SJSA1 (cell line): ENCODE measurements at regions not wholly inside any gene's neighbourhood (a gene's known extent, or its start where the extent isn't known, plus 50 kb on each side); places are given as distances from the start of the nearest gene placed in this dataset.

Experiments
- DNase-seq, 2 experiments: peaks; one replicate each; pipeline ENCODE4 v3.0.0-alpha.2; 2015 to 2020; ENCODE audit warnings: low spot score in 2 of 2, low read depth in 1 of 2
- H3K27ac ChIP-seq: fragments of 250-450 bp; sonication (Bioruptor Pico); 2 replicates; pipeline ENCODE4 v1.5.1; 2020; ENCODE audit warnings: mild to moderate bottlenecking, moderate library complexity
- H3K27me3 ChIP-seq: fragments of 250-450 bp; sonication (Bioruptor Pico); replicated peaks from 2 replicates; pipeline ENCODE4 v1.5.1; 2020; ENCODE audit warnings: mild to moderate bottlenecking, moderate library complexity
- H3K36me3 ChIP-seq: fragments of 250-450 bp; sonication (Bioruptor Pico); 2 replicates; pipeline ENCODE4 v1.5.1; 2020; ENCODE audit warnings: mild to moderate bottlenecking
- H3K4me1 ChIP-seq: fragments of 250-450 bp; sonication (Bioruptor Pico); replicated peaks from 2 replicates; pipeline ENCODE4 v1.6.1; 2021; ENCODE audit warnings: mild to moderate bottlenecking
- H3K4me3 ChIP-seq: fragments of 250-450 bp; sonication (Bioruptor Pico); 2 replicates; pipeline ENCODE4 v1.5.1; 2020; ENCODE audit warnings: mild to moderate bottlenecking
- H3K9me3 ChIP-seq: fragments of 250-450 bp; sonication (Bioruptor Pico); replicated peaks from 2 replicates; pipeline ENCODE4 v1.5.1; 2020; ENCODE audit warnings: mild to moderate bottlenecking

DNA sequence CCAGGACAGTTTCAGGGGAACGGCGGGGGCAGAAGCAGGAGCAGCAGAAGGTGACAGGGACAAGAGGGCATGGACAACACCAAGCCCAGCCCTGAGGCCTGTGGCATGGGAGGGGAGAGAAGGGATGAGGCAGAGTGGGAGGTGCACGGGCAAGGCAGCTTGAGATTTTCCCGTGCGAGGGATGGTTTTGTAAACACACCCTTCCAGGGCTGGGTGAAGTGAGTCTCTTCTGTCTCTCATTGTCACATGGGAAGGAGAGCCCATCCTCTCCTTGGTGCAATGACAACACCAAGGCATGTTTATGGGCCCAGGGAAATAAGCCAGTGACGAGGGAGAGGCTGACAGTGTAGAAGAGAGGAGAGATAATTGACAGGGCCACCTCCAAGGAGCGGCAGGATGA, 69.6 kb upstream of the RIOK3 start:
- no peaks in the 10 kb centered on the region for H3K27me3 ChIP-seq
- no peak for DNase-seq
- H3K36me3 ChIP-seq: no peaks in the 10 kb centered on the region
- peaks cover 35% of the 10 kb centered on the region for H3K4me1 ChIP-seq
- H3K27ac ChIP-seq: no peak overlapping the region
- no peak overlapping the region for H3K4me3 ChIP-seq
- peaks cover 5% of the 10 kb centered on the region for H3K9me3 ChIP-seq

DNA sequence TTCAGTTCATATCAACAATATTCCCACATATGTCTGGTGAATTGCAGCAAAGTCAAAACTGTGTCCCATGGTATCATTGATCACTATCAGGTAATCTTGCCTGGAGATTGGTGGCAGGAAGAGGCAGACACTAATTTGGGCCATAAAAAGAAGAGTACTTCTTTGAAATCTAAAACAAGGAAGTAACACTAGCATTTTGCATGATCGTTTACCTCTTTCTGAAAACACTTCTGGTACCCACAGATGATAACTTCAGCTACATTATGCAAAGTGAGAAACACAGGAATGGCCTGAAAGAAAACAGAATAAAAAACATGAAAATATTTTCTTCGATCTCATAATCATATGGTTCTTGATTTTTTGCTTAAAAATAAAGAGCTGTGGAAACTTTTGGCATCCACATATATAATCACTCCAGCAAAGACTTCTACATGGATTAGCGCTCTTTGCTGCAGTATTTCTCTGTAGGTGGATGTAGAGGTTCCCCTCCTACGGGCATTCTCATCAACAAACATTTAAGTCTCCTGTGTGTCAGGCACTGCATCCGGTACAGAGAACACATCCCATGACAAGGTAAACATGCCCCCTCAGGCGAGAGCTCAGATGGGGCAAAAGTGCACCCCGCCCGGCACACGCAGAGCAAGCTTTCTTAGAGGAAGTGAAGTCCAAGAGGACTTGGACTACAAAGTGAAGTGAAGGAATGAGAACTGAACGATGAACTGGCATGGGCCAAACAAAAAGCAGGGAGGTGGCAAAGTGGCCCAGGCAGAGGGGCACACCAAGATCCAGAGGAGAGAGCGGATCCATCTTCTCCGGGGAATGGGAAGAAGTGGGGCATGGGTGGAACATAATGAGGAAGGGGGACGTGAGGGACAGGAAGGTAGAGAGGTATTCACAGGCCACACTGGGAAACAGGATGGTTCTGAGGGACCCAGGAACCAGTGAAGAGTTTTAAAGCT, 68.0 kb upstream of the RIOK3 start:
- H3K4me3 ChIP-seq: no peak overlapping the region
- H3K4me1 ChIP-seq: peaks cover 20% of the 10 kb centered on the region
- H3K9me3 ChIP-seq: no peaks in the 10 kb centered on the region
- no peaks in the 10 kb centered on the region for H3K36me3 ChIP-seq
- H3K27ac ChIP-seq: no peak overlapping the region
- no peak for DNase-seq
- no peaks in the 10 kb centered on the region for H3K27me3 ChIP-seq

DNA sequence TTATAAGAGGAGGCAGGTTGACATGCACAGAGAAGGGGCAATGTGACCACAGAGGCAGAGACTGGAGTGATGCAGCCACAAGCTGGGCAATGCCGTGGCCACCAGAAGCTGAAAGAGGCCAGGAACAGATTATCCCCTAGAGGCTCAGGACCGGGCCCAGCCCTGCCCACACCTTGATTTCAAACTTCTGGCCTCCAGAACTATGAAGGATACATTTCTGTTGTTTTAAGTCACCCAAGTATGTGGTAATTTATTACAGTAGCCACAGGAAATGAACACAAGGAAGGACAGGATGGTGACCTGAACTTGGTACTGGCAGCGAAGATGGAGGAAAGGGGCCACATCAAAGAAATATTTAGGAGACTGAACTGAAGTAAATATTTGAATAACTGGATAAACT, 66.8 kb upstream of the RIOK3 start:
- DNase-seq: no peak

DNA sequence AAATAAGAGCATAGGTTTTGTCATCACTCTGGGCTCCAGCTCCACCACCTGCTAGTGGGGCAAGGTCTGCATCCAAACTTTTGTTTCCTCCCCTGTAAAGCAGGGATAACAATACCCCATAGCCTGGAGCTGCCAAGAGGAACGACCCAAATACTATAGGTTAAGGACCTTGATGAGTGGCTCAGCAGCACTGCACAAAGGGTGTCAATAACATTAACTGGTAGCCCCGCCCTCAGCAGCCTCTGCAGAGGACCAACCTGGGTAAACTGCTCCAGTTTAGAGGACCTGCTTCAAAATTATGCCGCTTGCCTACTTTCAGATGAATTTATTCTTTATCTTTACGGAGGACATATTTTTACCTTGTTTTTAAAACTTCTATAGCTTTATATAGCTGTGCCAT, 65.8 kb upstream of the RIOK3 start:
- H3K4me3 ChIP-seq: no peak overlapping the region
- no peak overlapping the region for H3K27ac ChIP-seq
- H3K9me3 ChIP-seq: no peaks in the 10 kb centered on the region
- H3K4me1 ChIP-seq: peaks cover 4% of the 10 kb centered on the region; the same call in 1 of the 2 replicates
- H3K27me3 ChIP-seq: no peaks in the 10 kb centered on the region
- H3K36me3 ChIP-seq: 0 out of 2 replicates have a peak, but pooled peaks cover 1% of the 10 kb centered on the region
- DNase-seq: no peak

More for the DNA sequence above, 66.8 kb upstream of the RIOK3 start:
- no peak overlapping the region for H3K4me3 ChIP-seq
- H3K9me3 ChIP-seq: no peaks in the 10 kb centered on the region
- peaks cover 7% of the 10 kb centered on the region for H3K4me1 ChIP-seq
- H3K36me3 ChIP-seq: no peaks in the 10 kb centered on the region
- H3K27me3 ChIP-seq: no peaks in the 10 kb centered on the region
- no peak overlapping the region for H3K27ac ChIP-seq

DNA sequence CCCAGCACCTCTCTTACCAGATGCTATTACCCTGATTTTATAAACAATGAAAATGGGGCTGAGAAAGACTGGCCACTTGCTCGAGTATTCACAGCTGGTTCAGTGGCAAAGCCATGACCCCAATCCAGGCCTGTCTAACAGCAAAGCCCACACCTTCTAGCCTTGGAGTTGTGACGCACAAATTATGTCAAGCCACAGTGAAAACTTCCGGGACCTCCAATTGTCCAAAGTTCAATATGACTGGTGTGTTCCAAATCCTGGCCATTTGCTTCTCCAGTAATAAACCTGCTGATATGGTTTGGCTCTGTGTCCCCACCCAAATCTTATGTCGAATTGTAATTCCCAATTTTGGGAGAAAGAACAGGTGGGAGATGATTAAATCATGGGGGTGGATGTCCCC, 64.7 kb upstream of the RIOK3 start:
- no peak for DNase-seq
- H3K9me3 ChIP-seq: no peaks in the 10 kb centered on the region
- H3K36me3 ChIP-seq: 0 out of 2 replicates have a peak, but pooled peaks cover 3% of the 10 kb centered on the region
- H3K27me3 ChIP-seq: no peaks in the 10 kb centered on the region
- H3K27ac ChIP-seq: no peak overlapping the region
- peaks cover 4% of the 10 kb centered on the region; the same call in 1 of the 2 replicates for H3K4me1 ChIP-seq
- H3K4me3 ChIP-seq: no peak overlapping the region

DNA sequence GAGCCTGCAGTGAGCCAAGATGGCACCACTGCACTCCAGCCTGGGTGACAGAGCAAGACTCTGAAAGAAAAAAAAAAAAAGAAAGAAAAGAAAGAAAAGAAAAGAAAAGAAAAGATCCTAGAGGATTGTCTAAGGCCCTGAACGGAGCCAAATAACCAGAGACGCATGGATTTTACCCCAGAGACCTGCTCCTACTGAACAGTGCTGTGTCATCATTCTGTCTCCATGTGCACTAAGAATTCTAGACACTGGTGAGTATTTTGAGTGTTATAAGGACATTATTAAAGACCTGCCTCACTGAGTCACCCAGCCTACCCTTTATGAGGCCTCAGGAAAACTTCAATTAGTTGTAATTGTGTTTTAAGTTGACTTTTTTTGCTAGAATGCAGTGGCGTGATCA, 61.9 kb upstream of the RIOK3 start:
- Histone ChIP-seq H3K9me3 (no peaks in the 10 kb centered on the region), H3K4me3 (no peak overlapping the region), H3K36me3 (0 out of 2 replicates have a peak, but pooled peaks cover 3% of the 10 kb centered on the region), H3K27ac (no peak overlapping the region), H3K4me1 (peaks cover 9% of the 10 kb centered on the region), H3K27me3 (no peaks in the 10 kb centered on the region)
- no peak for DNase-seq

DNA sequence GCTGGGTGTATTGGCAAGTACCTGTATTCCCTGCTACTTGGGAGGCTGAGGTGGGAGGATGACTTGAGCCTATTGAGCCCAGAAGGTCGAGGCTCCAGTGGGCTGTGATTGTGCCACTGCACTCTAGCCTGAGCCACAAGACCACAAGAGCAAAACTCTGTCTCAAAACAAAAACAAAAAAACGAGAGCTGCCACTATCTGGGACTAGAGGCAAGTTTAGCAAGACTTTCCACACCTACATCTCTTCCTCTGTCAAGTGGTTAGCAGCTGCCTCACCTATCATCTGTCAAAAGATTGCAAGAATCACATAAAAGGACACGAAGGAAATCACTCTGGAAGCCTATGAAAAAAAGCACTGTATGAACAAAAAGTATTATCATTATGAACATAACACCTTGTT, 55.2 kb upstream of the RIOK3 start:
- Histone ChIP-seq H3K4me3 (no peak overlapping the region), H3K4me1 (peaks cover 65% of the 10 kb centered on the region), H3K9me3 (no peaks in the 10 kb centered on the region), H3K27me3 (no peaks in the 10 kb centered on the region), H3K36me3 (no peaks in the 10 kb centered on the region), H3K27ac (peak overlapping the region; percentile 33; the same call in 1 of the 2 replicates)
- DNase-seq: no peak

DNA sequence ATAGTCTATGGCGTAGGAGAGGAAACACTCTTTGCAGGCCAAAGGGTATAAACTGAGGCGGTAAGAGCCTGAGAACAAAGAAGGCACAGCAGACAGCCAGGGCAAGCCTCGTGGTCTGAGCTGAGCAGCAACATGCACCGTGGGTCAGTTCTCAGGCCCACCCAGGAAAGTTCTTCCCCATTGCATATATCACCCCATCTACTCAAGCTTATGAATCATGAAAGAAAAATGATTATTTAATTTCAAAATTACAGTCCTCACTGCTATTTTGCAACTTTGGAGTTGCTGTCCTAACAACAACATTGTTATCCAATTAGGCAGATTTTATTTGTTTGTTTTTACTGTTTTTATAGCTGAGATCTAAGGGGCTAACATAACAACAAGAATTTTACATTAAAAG, 54.7 kb upstream of the RIOK3 start:
- no peaks in the 10 kb centered on the region for H3K27me3 ChIP-seq
- no peaks in the 10 kb centered on the region for H3K36me3 ChIP-seq
- no peak for DNase-seq
- peaks cover 65% of the 10 kb centered on the region for H3K4me1 ChIP-seq
- H3K27ac ChIP-seq: peak overlapping the region; percentile 33; the same call in 1 of the 2 replicates
- no peak overlapping the region for H3K4me3 ChIP-seq
- H3K9me3 ChIP-seq: no peaks in the 10 kb centered on the region

DNA sequence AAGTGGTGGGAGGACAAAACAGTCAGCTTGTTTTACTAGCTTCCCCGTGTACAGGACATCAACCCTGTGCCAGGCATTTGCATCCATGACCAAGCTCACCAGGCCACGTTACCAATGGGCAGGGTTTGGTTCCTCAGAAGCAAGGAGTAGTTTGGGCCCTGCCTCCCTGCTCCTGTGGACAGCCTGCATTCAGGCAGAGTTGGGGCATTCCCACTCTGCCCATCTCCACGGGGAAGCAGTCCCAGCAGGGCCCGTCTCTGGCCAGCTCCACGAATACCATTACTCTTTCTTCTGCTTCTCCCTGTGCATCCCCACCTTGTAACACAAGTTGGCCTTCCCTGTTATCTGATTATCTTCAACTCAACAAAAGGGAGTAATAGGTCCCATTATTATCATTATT, 54.0 kb upstream of the RIOK3 start:
- no peaks in the 10 kb centered on the region for H3K27me3 ChIP-seq
- DNase-seq: no peak
- H3K4me1 ChIP-seq: peaks cover 65% of the 10 kb centered on the region
- no peak overlapping the region for H3K27ac ChIP-seq
- H3K4me3 ChIP-seq: no peak overlapping the region
- no peaks in the 10 kb centered on the region for H3K36me3 ChIP-seq
- no peaks in the 10 kb centered on the region for H3K9me3 ChIP-seq

DNA sequence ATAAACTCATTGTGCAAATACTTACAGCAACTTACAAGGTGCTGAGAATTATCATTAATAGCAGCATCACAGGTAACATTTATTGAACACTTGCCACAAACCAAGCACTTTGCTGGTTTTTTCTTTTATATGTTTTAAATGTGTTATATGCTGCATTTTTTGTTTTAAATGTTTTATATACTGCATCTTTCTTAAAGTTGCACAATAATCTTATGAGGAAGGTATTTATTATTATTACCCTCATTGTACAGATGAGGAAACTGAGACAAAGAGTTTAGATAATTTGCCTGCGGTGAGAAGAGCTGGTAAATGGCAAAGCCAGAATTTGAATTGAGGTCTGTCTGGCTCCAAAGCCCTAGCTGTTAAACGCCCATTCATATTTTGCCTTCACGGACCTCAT, 52.2 kb upstream of the RIOK3 start:
- peaks cover 67% of the 10 kb centered on the region for H3K4me1 ChIP-seq
- DNase-seq: no peak
- H3K36me3 ChIP-seq: no peaks in the 10 kb centered on the region
- H3K27me3 ChIP-seq: no peaks in the 10 kb centered on the region
- peak overlapping the region; percentile 71 for H3K27ac ChIP-seq
- no peak overlapping the region for H3K4me3 ChIP-seq
- no peaks in the 10 kb centered on the region for H3K9me3 ChIP-seq

DNA sequence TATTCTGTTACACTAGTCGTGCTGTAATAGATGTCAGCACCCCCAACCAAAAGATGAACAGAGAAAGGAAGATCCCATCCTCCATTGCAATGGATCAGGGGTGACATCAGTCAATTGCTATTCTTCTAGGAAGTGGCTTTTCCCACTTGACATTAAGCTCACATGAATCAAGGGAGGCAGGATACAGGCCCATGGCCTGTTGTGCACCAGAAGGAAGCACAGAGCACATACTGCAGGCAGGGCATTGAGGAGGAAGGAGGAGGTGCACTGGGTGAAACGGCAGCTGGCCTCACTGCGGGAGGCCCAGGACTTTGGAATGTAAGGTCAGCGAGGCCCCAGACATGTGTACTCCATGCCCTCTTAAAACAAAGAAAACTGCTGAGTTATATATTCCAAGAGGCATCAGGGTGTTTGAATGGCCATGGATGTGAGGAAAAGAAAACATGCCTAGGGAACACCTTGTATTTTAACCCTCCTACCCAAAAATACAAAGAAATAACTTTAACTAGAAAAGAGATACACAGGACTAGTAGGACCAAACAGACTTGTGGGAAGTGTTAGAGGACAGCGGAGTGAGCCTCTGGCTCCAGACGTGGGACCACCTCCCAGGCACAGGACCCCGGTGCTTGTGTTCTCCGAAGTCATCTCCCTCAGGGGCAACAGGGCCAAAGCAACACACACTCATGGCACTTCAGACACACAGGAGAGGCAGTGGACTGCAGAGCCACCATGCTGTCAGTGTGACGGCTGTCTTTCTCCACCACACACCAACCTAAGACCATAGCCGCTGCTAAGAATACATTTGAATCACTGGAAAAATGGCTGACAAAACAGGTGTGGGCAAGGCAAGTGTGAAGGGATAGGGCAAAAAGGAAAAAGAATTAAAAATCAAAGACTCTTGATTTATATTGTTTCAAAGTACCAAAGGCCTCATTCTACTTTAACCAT, 51.4 kb upstream of the RIOK3 start:
- DNase-seq: peak; percentile 88 to 90
- Histone ChIP-seq H3K36me3 (no peaks in the 10 kb centered on the region), H3K4me1 (peaks cover 65% of the 10 kb centered on the region), H3K27me3 (no peaks in the 10 kb centered on the region), H3K4me3 (no peak overlapping the region), H3K9me3 (no peaks in the 10 kb centered on the region), H3K27ac (peak overlapping the region; percentile 71)
